GM18507 (cell line): ENCODE measurements at regions not wholly inside any gene's neighbourhood (a gene's known extent, or its start where the extent isn't known, plus 50 kb on each side); places are given as distances from the start of the nearest gene placed in this dataset.

Source experiments
- DNase-seq: peaks from one replicate; pipeline ENCODE4 v3.0.0; 2011; ENCODE audit warnings: low read depth; ENCODE audit not compliant: insufficient read length; ENCODE audit errors: extremely low spot score
- FAIRE-seq: peaks from 2 replicates; lab custom pipeline; 2011; peaks lifted over from hg19 to GRCh38; lab: Jason Lieb, UNC

DNA sequence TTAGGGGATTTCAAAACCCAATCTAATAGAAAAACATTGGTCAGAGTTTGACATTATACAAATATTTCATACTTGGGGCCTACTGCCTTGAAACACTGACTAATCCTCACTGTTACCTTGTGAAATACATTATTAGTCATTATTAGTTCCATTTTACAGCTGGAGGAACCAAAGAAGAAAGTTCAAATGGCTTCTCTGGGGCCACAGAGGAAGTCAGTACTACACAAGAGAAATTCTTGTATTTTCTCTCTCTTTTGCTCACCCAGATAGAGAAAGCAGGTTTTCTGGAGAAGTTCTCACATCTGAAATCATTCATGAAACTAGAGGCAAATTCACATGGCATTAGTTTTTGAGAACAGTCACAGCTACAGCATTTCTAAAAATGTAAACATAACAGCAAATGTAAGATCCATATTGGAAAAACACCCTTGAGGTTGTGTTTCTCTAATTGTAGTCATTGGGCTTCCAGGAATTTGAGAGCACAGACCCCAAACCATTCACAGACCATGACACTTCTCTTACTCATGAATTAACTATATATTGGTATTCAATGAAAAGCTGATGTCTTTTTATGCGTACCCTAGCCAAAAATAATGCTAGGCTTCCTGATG is 83.0 kb downstream of the LLPH start:
- DNase-seq (no peak), FAIRE-seq (peak; percentile 71)

DNA sequence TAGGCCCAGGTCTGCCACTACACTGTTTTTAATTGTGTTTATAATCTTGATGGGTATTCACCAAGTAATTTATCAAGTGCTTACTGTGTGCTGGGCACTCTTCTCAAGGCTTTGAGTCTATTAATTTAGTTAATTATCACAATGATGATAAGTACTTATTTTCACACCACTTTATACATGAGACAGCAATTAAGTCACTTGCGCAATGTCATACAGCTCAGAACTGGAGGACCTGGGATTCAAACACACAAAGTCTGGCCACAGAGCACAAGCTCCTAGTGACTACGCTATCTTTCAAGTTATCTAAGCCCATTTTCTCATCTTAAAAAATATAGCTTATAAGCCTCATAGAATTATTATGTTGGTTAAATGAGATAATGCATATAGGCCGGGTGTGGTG is 85.0 kb downstream of the LLPH start:
- no peak for FAIRE-seq
- no peak for DNase-seq

DNA sequence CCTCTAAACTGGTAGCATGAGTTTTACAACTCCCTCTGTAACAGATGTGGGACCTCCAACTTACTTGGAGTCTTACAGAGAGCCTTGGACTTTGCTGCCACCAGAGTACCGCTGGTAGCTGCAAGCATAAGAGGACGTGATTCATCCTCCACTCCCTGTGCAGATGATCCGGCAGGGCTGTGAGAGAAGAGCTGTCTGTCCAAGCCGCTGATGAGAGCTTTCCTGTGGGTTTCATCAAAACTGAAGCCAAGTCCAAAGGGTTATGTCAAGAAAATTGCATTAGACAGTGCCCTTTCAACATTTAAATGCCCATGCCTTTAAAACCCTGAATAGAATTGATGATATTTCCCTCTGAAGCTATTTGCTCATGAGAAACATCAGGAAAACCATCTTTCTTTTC is 85.8 kb downstream of the LLPH start:
- FAIRE-seq: no peak
- no peak for DNase-seq

DNA sequence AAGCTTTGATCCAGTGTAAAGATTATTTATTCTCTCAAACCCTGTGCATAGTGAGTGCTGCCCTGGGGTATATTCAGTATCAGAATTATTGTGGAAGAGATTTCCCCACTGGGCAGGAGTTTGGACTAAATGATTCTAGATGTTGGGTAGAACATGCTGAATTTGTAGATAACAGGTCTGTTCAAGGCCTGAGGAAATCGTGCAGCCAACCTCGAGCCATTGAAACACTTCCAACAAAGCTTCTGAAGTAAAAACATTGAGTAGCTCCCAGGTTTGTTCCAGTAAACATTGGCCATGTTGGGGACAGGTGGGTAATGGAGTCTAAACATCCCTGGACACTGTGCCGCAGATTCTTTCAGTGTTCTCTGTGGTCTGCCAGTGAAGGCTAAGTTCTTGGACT is 87.5 kb downstream of the LLPH start:
- FAIRE-seq (no peak), DNase-seq (no peak)

DNA sequence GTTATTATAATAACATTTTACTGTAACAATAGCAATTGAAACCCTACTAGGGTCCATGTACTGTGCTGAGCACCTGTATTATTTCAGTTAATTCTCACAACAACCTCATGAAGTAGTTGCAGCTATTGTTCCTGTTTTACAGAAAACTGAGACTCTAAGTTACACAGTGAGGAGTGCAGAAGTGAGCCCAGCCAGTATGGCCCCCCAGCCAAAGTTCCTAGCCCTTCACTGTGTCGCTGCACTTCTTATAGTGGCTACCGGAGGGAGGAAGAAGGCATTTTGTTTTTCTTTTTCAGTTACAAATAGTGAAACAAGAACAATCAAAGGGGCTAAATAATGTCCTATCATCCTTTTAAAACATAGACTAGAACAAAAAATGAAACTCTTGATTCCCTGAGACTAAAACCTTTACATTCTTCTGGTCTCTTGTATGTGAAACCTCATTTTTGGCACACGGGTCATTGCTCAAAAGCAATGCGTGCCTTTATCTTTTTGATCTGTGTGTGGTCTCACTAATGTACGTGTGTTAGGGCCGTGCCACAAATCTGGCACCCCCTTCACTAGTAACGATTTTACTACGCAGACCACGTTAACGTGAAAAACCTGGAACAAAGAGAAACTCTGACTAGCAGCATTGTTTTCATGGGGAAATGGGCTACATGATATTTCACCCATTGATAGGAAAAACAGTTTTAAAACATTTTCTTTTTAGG is 88.7 kb downstream of the LLPH start:
- DNase-seq (no peak), FAIRE-seq (no peak)

DNA sequence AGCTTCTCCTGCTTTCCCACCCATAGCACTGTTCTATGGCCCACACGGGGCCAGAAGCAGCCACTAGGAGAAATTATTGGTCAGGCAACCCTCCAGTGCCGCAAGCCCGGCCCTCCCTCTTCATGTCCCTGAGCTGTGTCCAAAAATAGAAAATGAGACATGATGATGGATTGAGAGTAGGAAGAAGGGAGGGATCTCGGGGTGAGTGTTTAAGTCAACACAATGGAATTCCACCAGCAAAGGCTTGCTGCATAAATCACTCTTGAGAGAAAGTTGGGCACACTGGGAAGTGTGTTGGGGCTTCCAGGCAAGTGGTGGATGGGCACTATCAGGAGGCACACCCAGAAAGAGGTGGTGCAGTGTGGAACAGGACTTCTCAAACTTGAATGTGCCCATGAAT is 94.2 kb downstream of the LLPH start:
- FAIRE-seq (no peak), DNase-seq (no peak)

DNA sequence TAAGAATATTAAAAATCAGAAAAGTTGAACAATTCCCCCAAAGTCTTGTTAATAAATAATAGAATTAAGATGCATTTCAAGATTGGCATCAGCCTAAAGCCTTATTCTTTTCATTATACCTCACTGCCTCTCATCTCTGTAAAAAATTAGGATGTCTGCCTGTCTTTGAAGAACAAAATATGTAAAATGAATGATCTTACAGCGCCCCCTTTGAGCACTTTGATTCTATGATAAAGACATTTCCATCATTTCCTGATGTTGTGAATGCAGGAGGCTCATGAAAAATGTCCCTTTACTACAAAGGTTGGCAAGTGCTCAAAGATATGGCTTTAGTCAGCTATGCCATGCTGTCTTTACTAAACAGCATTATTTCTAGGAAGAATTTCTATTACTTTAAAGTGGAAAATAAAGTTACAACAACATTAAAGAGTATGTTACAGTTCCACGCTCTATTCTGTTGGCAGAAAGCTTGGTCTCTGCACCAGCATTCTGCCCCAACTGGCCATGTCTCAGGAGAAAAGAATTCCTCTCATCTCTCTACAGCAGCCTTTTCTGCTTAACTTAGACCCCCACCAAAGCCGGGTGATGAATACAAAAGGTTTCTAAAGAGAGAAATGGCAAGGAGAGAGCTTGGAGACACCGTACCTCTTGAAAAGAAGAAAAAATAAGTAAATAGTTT is 95.1 kb downstream of the LLPH start:
- DNase-seq (no peak), FAIRE-seq (no peak)

DNA sequence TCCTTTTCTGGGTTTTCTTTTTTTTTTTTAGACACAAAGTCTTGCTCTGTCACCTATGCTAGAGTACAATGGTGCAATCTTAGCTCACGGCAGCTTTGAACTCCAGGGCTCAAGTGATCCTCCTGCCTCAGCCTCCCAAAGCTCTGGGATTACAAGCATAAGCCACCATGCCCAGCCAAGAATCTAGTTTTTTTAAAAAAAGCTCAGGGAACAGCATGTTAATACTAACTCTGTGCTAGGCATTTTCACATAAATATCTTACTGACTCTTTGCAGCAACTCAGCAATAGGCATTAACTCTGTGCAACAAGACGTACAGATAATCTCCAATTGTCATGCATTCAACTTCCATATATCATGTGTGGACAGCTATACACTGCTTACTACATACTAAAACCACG is 97.4 kb downstream of the LLPH start:
- no peak for DNase-seq
- FAIRE-seq: no peak

DNA sequence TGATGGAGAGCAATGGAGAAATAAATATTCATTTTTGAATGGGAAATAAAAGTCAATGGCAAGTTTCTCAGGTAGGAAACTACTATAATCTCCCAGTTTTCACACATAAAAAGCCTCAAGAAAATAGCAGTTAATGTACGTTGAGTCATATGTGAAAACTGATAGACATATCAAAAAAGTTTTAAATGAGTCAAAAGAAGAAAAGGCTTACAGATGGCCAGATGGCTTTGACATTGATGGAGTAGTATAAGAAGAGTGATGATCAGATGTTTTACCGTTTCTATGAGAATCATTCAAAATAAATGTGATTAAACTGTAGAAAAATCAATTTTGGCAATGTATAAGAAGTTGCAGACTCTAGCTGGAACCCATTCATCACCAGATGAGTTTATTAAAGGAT is 97.8 kb downstream of the LLPH start:
- no peak for FAIRE-seq
- DNase-seq: no peak

DNA sequence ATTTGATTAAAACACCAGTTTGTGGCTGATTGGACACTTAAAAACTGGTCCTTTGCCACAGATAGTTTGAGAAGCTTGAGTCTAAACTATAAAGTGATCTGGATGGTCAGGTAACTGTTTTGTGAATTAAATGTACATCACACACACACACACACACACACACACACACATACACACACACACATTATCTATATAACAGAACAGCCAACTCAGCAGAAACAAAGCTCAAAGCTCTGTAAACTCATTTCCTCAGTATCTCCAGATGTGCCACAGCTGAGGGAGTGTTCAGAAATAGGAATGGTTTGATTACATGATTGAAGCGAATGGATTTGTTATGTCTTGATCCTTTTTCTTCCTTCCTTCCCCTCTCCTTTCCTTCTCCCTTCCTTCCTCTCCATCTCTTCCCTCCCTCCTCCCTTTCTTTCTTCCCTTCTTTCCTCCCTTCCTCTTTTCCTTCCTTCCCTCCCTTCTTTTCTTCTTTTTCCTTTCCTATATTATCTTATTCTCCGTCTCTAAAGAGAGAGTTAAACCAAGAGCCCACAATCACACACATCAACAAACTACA is 100.3 kb downstream of the LLPH start:
- DNase-seq: no peak
- no peak for FAIRE-seq

DNA sequence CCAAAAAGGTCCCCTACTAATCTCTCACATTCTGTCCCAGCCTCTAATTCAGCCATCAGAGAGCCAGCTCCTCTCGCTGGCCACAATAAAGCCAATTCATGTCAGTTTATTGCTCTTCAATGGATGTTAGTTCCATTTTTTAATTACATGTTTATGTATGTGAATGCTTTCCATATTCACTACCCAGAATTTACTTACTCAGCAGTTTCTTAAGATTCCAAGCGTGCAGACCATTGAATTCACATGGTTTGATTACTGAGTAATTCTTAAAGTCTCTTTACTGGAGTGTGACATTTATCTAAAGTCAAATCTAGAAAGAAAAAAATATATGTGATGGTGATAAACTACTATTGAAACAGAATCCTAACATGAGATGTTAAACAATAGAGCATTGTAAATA is 102.2 kb downstream of the LLPH start:
- DNase-seq (no peak), FAIRE-seq (no peak)

DNA sequence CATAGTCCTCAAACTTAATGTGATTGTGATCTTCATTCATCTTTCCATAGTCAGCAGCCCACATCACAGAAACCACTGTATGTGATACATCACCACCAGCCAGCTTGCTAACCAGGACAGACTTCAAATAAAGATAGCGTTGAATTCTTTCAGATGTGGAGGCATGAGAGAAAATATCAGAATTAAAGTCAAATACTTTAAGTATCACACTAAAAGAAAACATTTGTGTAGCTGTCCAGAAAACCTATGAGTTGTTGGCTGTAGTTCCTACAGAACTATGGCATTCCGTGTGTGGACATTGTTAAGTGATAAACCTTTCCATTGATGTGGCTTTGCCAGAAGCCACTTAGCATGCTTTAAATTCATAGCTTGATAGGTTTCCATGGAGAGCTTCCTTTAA is 105.1 kb downstream of the LLPH start:
- FAIRE-seq: no peak
- DNase-seq: no peak

DNA sequence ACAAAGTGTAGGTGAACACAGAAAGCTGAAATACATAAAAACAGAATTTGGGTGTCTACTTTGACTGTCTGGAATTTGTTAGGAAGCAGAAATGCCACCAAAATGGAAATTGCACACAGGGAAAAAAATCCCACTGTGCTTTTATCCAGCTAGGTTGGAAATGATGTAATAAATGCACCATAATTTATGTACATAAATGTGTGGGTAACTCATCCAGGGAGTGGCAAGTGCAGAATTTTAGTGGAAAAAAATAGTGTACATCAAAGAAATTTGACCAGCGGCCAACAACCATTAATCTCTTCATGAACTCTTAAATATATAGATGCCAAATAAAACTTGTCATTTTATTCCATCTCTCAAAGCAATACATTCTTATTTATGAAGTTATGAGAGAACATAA is 105.6 kb downstream of the LLPH start:
- FAIRE-seq: no peak
- DNase-seq: no peak

DNA sequence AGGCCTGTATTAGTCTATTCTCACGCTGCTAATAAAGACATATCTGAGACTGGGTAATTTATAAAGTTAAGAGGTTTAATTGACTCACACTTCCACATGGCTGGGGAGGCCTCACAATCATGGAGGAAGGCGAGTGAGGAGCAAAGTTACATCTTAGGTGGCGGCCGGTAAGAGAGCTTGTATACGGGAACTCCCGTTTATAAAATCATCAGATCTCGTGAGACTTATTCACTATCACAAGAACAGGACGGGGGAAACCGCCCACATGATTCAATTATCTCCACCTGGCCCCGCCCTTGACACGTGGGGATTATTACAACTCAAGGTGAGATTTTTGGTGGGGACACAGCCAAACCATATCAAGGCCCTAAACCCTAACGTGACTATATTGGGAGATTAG is 110.1 kb downstream of the LLPH start:
- FAIRE-seq: no peak
- no peak for DNase-seq

DNA sequence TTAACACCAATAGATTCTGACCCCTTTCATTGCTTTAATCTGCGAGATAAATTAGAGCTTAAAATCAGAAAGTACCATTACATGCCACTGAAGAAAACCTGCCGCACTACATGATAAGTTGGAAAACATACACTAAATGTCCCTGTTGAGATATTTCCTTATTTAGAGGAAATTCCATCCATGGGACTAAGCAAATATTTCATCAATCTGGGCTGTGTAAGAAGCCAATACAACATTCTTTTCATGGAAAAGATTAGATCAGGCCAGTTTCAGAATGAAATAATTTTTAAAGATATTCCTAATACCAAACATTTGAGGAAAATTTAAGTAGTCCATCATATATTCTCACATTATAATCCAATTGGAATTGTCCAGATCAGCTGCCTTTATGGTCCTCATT is 112.8 kb downstream of the LLPH start:
- no peak for FAIRE-seq
- no peak for DNase-seq
